HG03159 (cell line): ENCODE measurements at regions not wholly inside any gene's neighbourhood (a gene's known extent, or its start where the extent isn't known, plus 50 kb on each side); places are given as distances from the start of the nearest gene placed in this dataset.
A peak's percentile ranks its signal among the peaks of the same experiment; 100 is the strongest.

ENCODE experiments used
- ATAC-seq: cut with Tn5 transposase; IDR thresholded peaks from one replicate; pipeline ENCODE4 v1.9.1; 2021; ENCODE audit warnings: mild to moderate bottlenecking, moderate library complexity; ENCODE audit not compliant: unreplicated experiment

- ATAC-seq = no peak
These were observed 554.4 kb upstream of the SORCS1 start for GRCh38 chr10:107718864-107719263.

GRCh38 chr10:107717046-107717445 lies 552.5 kb upstream of the SORCS1 start:
- ATAC-seq = no peak

- no peak for ATAC-seq
These were observed 551.1 kb upstream of the SORCS1 start for GRCh38 chr10:107715565-107715964.

- no peak for ATAC-seq
These were observed 544.5 kb upstream of the SORCS1 start for GRCh38 chr10:107708981-107709380.

GRCh38 chr10:107706096-107706725 lies 541.7 kb upstream of the SORCS1 start:
- no peak for ATAC-seq

- ATAC-seq = no peak
These were observed 537.4 kb upstream of the SORCS1 start for GRCh38 chr10:107701943-107702342.

GRCh38 chr10:107692072-107692471 lies 527.6 kb upstream of the SORCS1 start:
- peak; percentile 48 for ATAC-seq

- ATAC-seq = no peak
These were observed 524.8 kb upstream of the SORCS1 start for GRCh38 chr10:107689323-107689722.

GRCh38 chr10:107687701-107688100 lies 523.2 kb upstream of the SORCS1 start:
- no peak for ATAC-seq

- peak; percentile 58 for ATAC-seq
These were observed 521.6 kb upstream of the SORCS1 start for GRCh38 chr10:107686095-107686494.

GRCh38 chr10:107671960-107672359 lies 507.5 kb upstream of the SORCS1 start:
- ATAC-seq = no peak

GRCh38 chr10:107666214-107666613 lies 501.7 kb upstream of the SORCS1 start:
- no peak for ATAC-seq

- no peak for ATAC-seq
These were observed 501.0 kb upstream of the SORCS1 start for GRCh38 chr10:107665459-107665858.

GRCh38 chr10:107657851-107658250 lies 493.3 kb upstream of the SORCS1 start:
- no peak for ATAC-seq

GRCh38 chr10:107656932-107657331 lies 492.4 kb upstream of the SORCS1 start:
- peak; percentile 44 for ATAC-seq

GRCh38 chr10:107653832-107654287 lies 489.4 kb upstream of the SORCS1 start:
- peak; percentile 80 for ATAC-seq

GRCh38 chr10:107650939-107651338 lies 486.4 kb upstream of the SORCS1 start:
- ATAC-seq = no peak

GRCh38 chr10:107649249-107649648 lies 484.7 kb upstream of the SORCS1 start:
- ATAC-seq = no peak

- no peak for ATAC-seq
These were observed 483.0 kb upstream of the SORCS1 start for GRCh38 chr10:107647462-107647861.

GRCh38 chr10:107631876-107632275 lies 467.4 kb upstream of the SORCS1 start:
- no peak for ATAC-seq

GRCh38 chr10:107626862-107627261 lies 462.4 kb upstream of the SORCS1 start:
- no peak for ATAC-seq

- no peak for ATAC-seq
These were observed 458.8 kb upstream of the SORCS1 start for GRCh38 chr10:107623292-107623691.

- ATAC-seq = no peak
These were observed 454.6 kb upstream of the SORCS1 start for GRCh38 chr10:107619139-107619538.
